ENCODE measurements at regions not wholly inside any gene's neighbourhood (a gene's known extent, or its start where the extent isn't known, plus 50 kb on each side); places are given as distances from the start of the nearest gene placed in this dataset.

- TF ChIP-seq, protein P1, sequence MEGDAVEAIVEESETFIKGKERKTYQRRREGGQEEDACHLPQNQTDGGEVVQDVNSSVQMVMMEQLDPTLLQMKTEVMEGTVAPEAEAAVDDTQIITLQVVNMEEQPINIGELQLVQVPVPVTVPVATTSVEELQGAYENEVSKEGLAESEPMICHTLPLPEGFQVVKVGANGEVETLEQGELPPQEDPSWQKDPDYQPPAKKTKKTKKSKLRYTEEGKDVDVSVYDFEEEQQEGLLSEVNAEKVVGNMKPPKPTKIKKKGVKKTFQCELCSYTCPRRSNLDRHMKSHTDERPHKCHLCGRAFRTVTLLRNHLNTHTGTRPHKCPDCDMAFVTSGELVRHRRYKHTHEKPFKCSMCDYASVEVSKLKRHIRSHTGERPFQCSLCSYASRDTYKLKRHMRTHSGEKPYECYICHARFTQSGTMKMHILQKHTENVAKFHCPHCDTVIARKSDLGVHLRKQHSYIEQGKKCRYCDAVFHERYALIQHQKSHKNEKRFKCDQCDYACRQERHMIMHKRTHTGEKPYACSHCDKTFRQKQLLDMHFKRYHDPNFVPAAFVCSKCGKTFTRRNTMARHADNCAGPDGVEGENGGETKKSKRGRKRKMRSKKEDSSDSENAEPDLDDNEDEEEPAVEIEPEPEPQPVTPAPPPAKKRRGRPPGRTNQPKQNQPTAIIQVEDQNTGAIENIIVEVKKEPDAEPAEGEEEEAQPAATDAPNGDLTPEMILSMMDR (IDR thresholded peaks at IDR 0.05; ENCODE audit: low read depth, low read length, missing control alignments), result no peak
- H3K4me3 ChIP-seq (replicated peaks; ENCODE audit: low read depth, low read length), result no peak overlapping the region
Measured at GRCh38 chr1:86224651-86225310, 68.2 kb upstream of the COL24A1 start.

GRCh38 chr1:86218859-86219258 lies 62.3 kb upstream of the COL24A1 start:
- H3K4me3 ChIP-seq (replicated peaks; ENCODE audit: low read depth, low read length), result no peak overlapping the region
- DNase-seq (ENCODE audit: extremely low read depth, low read depth), result no peak
- TF ChIP-seq, protein P1 (IDR thresholded peaks at IDR 0.05; ENCODE audit: low read depth, low read length, missing control alignments), result no peak

More at GRCh38 chr1:86224651-86225310, 68.2 kb upstream of the COL24A1 start:
- no peak for DNase-seq (ENCODE audit: extremely low read depth, low read depth)

GRCh38 chr1:86214605-86215004 lies 58.0 kb upstream of the COL24A1 start:
- H3K4me3 ChIP-seq (replicated peaks; ENCODE audit: low read depth, low read length), result no peak overlapping the region
- TF ChIP-seq, protein P1 (IDR thresholded peaks at IDR 0.05; ENCODE audit: low read depth, low read length, missing control alignments), result no peak
- no peak for DNase-seq (ENCODE audit: extremely low read depth, low read depth)

- no peak for DNase-seq (ENCODE audit: extremely low read depth, low read depth)
- TF ChIP-seq, protein P1 (IDR thresholded peaks at IDR 0.05; ENCODE audit: low read depth, low read length, missing control alignments), result no peak
- no peak overlapping the region for H3K4me3 ChIP-seq (replicated peaks; ENCODE audit: low read depth, low read length)
Measured at GRCh38 chr1:86209346-86209745, 52.8 kb upstream of the COL24A1 start.

DNA sequence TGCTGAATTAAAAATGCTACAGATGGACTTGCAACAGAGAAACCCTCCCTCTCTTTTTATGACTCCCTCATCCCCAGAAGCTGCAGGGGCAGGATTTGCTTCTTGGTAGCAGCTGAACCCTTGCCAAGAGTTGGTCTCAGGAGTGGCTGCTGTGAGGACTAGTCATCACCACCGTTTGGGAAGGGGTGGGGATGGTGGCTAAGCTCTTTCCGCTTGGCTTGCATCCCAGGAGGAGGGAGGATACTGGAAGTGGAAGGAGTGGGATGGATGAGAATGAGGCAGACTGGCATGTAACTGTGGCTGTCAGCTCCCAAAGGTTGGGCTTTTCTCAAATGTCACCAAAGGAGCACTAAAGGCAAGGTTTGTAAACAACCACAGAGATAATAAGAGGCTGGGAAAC lies 50.8 kb upstream of the COL24A1 start:
- DNase-seq (ENCODE audit: extremely low read depth, low read depth), result peak; percentile 74
- H3K4me3 ChIP-seq (replicated peaks; ENCODE audit: low read depth, low read length), result no peak overlapping the region
- TF ChIP-seq, protein P1 (IDR thresholded peaks at IDR 0.05; ENCODE audit: low read depth, low read length, missing control alignments), result no peak

Data from HFF-Myc (cell line).